ENCODE measurements at regions not wholly inside any gene's neighbourhood (a gene's known extent, or its start where the extent isn't known, plus 50 kb on each side); places are given as distances from the start of the nearest gene placed in this dataset.
"Not testable (repeated sequence)": the region's sequence is repeated elsewhere in the genome, so short reads cannot be mapped to it uniquely, and the experiment has no call there.

- H2AK5ac ChIP-seq (ENCODE audit: low read length), result no peak overlapping the region
- no peak overlapping the region for H3K4me3 ChIP-seq (ENCODE audit: low read length)
- H3K4ac ChIP-seq (ENCODE audit: low read depth, low read length), result no peak overlapping the region
- H2BK15ac ChIP-seq (replicated peaks; ENCODE audit: low read depth), result no peak overlapping the region
- no peak overlapping the region for H3K56ac ChIP-seq (ENCODE audit: low read length)
- no peak overlapping the region for H3K18ac ChIP-seq (ENCODE audit: low read length)
- H3K79me2 ChIP-seq (ENCODE audit: control insufficient read depth, insufficient read depth, low read length), result no peaks in the 10 kb centered on the region
- no peaks in the 10 kb centered on the region for H3K27me3 ChIP-seq (ENCODE audit: insufficient read depth, low read length, poor library complexity)
- H3K4me2 ChIP-seq (ENCODE audit: low read length), result no peak overlapping the region
- no peak overlapping the region for H3K23ac ChIP-seq (ENCODE audit: low read length)
- H2BK5ac ChIP-seq (ENCODE audit: low read length), result no peak overlapping the region
- no peak overlapping the region for H2BK120ac ChIP-seq (ENCODE audit: low read depth, low read length)
- no peak overlapping the region for H4K5ac ChIP-seq (ENCODE audit: low read length)
- no peak overlapping the region for H3K9ac ChIP-seq (ENCODE audit: low read length)
- H4K8ac ChIP-seq (ENCODE audit: low read depth, low read length), result no peak overlapping the region
- no peaks in the 10 kb centered on the region for H3K36me3 ChIP-seq (ENCODE audit: control insufficient read depth, insufficient read depth, low read length)
- WGBS (ENCODE audit: extremely low coverage, insufficient coverage, low lambda C conversion rate), result no CpG with 5 or more reads among the region's 1 CpG
- DNase-seq, result no peak
- no peaks in the 10 kb centered on the region for H3K4me1 ChIP-seq (ENCODE audit: control insufficient read depth, low read depth, low read length)
- no peak overlapping the region for H3K27ac ChIP-seq (ENCODE audit: low read depth, low read length)
- no peaks in the 10 kb centered on the region for H3K79me1 ChIP-seq (ENCODE audit: low read length)
Observed at GRCh38 chr10:71099731-71100361, 112.5 kb upstream of the UNC5B start.

DNA sequence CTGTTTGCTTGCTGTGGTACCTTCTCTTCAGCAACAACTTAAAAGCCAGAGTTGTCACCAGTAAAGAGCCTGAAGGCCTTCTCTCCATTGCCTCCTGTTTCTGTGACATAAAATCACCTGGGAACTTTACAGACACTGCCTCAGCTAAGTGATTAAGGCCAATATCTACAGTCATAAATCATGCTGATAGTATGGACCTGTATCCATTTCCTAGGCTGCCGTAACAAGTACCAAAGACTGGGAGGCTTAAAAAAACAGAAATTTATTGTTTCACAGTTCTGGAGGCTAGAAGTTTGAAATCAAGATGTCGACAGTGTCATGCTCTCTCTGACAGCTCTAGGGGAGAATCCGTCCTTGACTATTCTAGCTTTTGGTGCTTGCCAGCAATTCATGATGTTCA lies 108.4 kb upstream of the UNC5B start:
- no peak overlapping the region for H2BK15ac ChIP-seq (replicated peaks; ENCODE audit: low read depth)
- no peak overlapping the region for H4K8ac ChIP-seq (ENCODE audit: low read depth, low read length)
- H3K79me2 ChIP-seq (ENCODE audit: control insufficient read depth, insufficient read depth, low read length), result no peaks in the 10 kb centered on the region
- no peak overlapping the region for H3K27ac ChIP-seq (ENCODE audit: low read depth, low read length)
- no peaks in the 10 kb centered on the region for H3K27me3 ChIP-seq (ENCODE audit: insufficient read depth, low read length, poor library complexity)
- no peak overlapping the region for H4K5ac ChIP-seq (ENCODE audit: low read length)
- no peak overlapping the region for H3K4me3 ChIP-seq (ENCODE audit: low read length)
- H3K9ac ChIP-seq (ENCODE audit: low read length), result no peak overlapping the region
- H3K18ac ChIP-seq (ENCODE audit: low read length), result no peak overlapping the region
- no peak overlapping the region for H2BK120ac ChIP-seq (ENCODE audit: low read depth, low read length)
- no peaks in the 10 kb centered on the region for H3K36me3 ChIP-seq (ENCODE audit: control insufficient read depth, insufficient read depth, low read length)
- H2AK5ac ChIP-seq (ENCODE audit: low read length), result no peak overlapping the region
- no peak for DNase-seq
- no peak overlapping the region for H3K23ac ChIP-seq (ENCODE audit: low read length)
- no peak overlapping the region for H3K4ac ChIP-seq (ENCODE audit: low read depth, low read length)
- no peak overlapping the region for H3K56ac ChIP-seq (ENCODE audit: low read length)
- H2BK5ac ChIP-seq (ENCODE audit: low read length), result no peak overlapping the region
- H3K4me2 ChIP-seq (ENCODE audit: low read length), result no peak overlapping the region
- H3K79me1 ChIP-seq (ENCODE audit: low read length), result no peaks in the 10 kb centered on the region
- no peaks in the 10 kb centered on the region for H3K4me1 ChIP-seq (ENCODE audit: control insufficient read depth, low read depth, low read length)
- WGBS (ENCODE audit: extremely low coverage, insufficient coverage, low lambda C conversion rate), result no CpG with 5 or more reads among the region's 3 CpGs

DNA sequence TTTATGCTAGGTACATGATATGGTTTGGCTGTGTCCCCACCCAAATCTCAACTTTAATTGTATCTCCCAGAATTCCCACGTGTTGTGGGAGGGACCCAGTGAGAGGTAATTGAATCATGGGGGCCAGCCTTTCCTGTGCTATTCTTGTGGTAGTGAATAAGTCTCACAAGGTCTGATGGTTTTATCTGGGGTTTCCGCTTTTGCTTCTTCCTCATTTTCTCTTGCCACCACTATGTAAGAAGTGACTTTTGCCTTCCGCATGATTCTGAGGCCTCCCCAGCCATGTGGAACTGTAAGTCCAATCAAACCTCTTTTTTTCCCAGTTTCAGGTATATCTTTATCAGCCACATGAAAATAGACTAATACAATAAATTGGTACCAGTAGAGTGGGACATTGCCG lies 106.2 kb upstream of the UNC5B start:
- not testable (repeated sequence) for H2BK5ac ChIP-seq (ENCODE audit: low read length); H3K4me2 ChIP-seq (ENCODE audit: low read length); H2AK5ac ChIP-seq (ENCODE audit: low read length); DNase-seq; H3K27me3 ChIP-seq (ENCODE audit: insufficient read depth, low read length, poor library complexity); H3K36me3 ChIP-seq (ENCODE audit: control insufficient read depth, insufficient read depth, low read length); H3K27ac ChIP-seq (ENCODE audit: low read depth, low read length); H3K79me1 ChIP-seq (ENCODE audit: low read length); H3K9ac ChIP-seq (ENCODE audit: low read length); H3K79me2 ChIP-seq (ENCODE audit: control insufficient read depth, insufficient read depth, low read length); H2BK15ac ChIP-seq (replicated peaks; ENCODE audit: low read depth); H3K4me1 ChIP-seq (ENCODE audit: control insufficient read depth, low read depth, low read length); H4K8ac ChIP-seq (ENCODE audit: low read depth, low read length); H3K4ac ChIP-seq (ENCODE audit: low read depth, low read length); H3K18ac ChIP-seq (ENCODE audit: low read length); H2BK120ac ChIP-seq (ENCODE audit: low read depth, low read length); H3K56ac ChIP-seq (ENCODE audit: low read length); H3K23ac ChIP-seq (ENCODE audit: low read length); H4K5ac ChIP-seq (ENCODE audit: low read length); H3K4me3 ChIP-seq (ENCODE audit: low read length)
- WGBS (ENCODE audit: extremely low coverage, insufficient coverage, low lambda C conversion rate), result no CpG with 5 or more reads among the region's 4 CpGs

GRCh38 chr10:71107117-71107516 lies 105.3 kb upstream of the UNC5B start:
- not testable (repeated sequence) for H3K79me1 ChIP-seq (ENCODE audit: low read length); H2BK15ac ChIP-seq (replicated peaks; ENCODE audit: low read depth); H3K18ac ChIP-seq (ENCODE audit: low read length); H3K23ac ChIP-seq (ENCODE audit: low read length); H3K4ac ChIP-seq (ENCODE audit: low read depth, low read length); H3K27ac ChIP-seq (ENCODE audit: low read depth, low read length); H3K4me2 ChIP-seq (ENCODE audit: low read length); H2BK120ac ChIP-seq (ENCODE audit: low read depth, low read length); H3K56ac ChIP-seq (ENCODE audit: low read length); H3K36me3 ChIP-seq (ENCODE audit: control insufficient read depth, insufficient read depth, low read length); DNase-seq; H4K5ac ChIP-seq (ENCODE audit: low read length); H3K4me1 ChIP-seq (ENCODE audit: control insufficient read depth, low read depth, low read length); H3K4me3 ChIP-seq (ENCODE audit: low read length); H3K9ac ChIP-seq (ENCODE audit: low read length); H2BK5ac ChIP-seq (ENCODE audit: low read length); H3K79me2 ChIP-seq (ENCODE audit: control insufficient read depth, insufficient read depth, low read length); H2AK5ac ChIP-seq (ENCODE audit: low read length); H4K8ac ChIP-seq (ENCODE audit: low read depth, low read length); H3K27me3 ChIP-seq (ENCODE audit: insufficient read depth, low read length, poor library complexity)
- WGBS (ENCODE audit: extremely low coverage, insufficient coverage, low lambda C conversion rate), result no CpG with 5 or more reads among the region's 7 CpGs

- not testable (repeated sequence) for H3K27me3 ChIP-seq (ENCODE audit: insufficient read depth, low read length, poor library complexity); H2BK5ac ChIP-seq (ENCODE audit: low read length); H2AK5ac ChIP-seq (ENCODE audit: low read length); H4K8ac ChIP-seq (ENCODE audit: low read depth, low read length); H3K79me2 ChIP-seq (ENCODE audit: control insufficient read depth, insufficient read depth, low read length); H3K18ac ChIP-seq (ENCODE audit: low read length); H3K27ac ChIP-seq (ENCODE audit: low read depth, low read length); H3K79me1 ChIP-seq (ENCODE audit: low read length); H4K5ac ChIP-seq (ENCODE audit: low read length); DNase-seq; H2BK120ac ChIP-seq (ENCODE audit: low read depth, low read length); H3K4ac ChIP-seq (ENCODE audit: low read depth, low read length); H3K56ac ChIP-seq (ENCODE audit: low read length); H3K4me1 ChIP-seq (ENCODE audit: control insufficient read depth, low read depth, low read length); H3K9ac ChIP-seq (ENCODE audit: low read length); H2BK15ac ChIP-seq (replicated peaks; ENCODE audit: low read depth); H3K4me3 ChIP-seq (ENCODE audit: low read length); H3K23ac ChIP-seq (ENCODE audit: low read length); H3K4me2 ChIP-seq (ENCODE audit: low read length); H3K36me3 ChIP-seq (ENCODE audit: control insufficient read depth, insufficient read depth, low read length)
- no CpG with 5 or more reads among the region's 1 CpG for WGBS (ENCODE audit: extremely low coverage, insufficient coverage, low lambda C conversion rate)
Observed at GRCh38 chr10:71108042-71108441, 104.3 kb upstream of the UNC5B start.

GRCh38 chr10:71112138-71112785 lies 100.1 kb upstream of the UNC5B start:
- Histone ChIP-seq H3K4ac (ENCODE audit: low read depth, low read length) (no peak overlapping the region), H3K36me3 (ENCODE audit: control insufficient read depth, insufficient read depth, low read length) (no peaks in the 10 kb centered on the region), H3K79me1 (ENCODE audit: low read length) (no peaks in the 10 kb centered on the region), H3K56ac (ENCODE audit: low read length) (no peak overlapping the region), H3K79me2 (ENCODE audit: control insufficient read depth, insufficient read depth, low read length) (no peaks in the 10 kb centered on the region), H2BK120ac (ENCODE audit: low read depth, low read length) (no peak overlapping the region), H2BK15ac (replicated peaks; ENCODE audit: low read depth) (no peak overlapping the region), H3K9ac (ENCODE audit: low read length) (no peak overlapping the region), H3K4me1 (ENCODE audit: control insufficient read depth, low read depth, low read length) (no peaks in the 10 kb centered on the region), H4K5ac (ENCODE audit: low read length) (no peak overlapping the region), H3K18ac (ENCODE audit: low read length) (no peak overlapping the region), H3K23ac (ENCODE audit: low read length) (no peak overlapping the region), H3K4me3 (ENCODE audit: low read length) (no peak overlapping the region), H3K27ac (ENCODE audit: low read depth, low read length) (no peak overlapping the region), H2AK5ac (ENCODE audit: low read length) (no peak overlapping the region), H3K27me3 (ENCODE audit: insufficient read depth, low read length, poor library complexity) (no peaks in the 10 kb centered on the region), H2BK5ac (ENCODE audit: low read length) (no peak overlapping the region), H4K8ac (ENCODE audit: low read depth, low read length) (no peak overlapping the region), H3K4me2 (ENCODE audit: low read length) (no peak overlapping the region)
- WGBS (ENCODE audit: extremely low coverage, insufficient coverage, low lambda C conversion rate), result no CpG with 5 or more reads among the region's 2 CpGs
- no peak for DNase-seq
